Peyer's patch (tissue), 4 donors: ENCODE measurements at regions not wholly inside any gene's neighbourhood (a gene's known extent, or its start where the extent isn't known, plus 50 kb on each side); places are given as distances from the start of the nearest gene placed in this dataset.

ENCODE experiments used
- POLR2A ChIP-seq, 2 donors: fragments of 450-650 bp; IDR thresholded peaks; one replicate each; pipeline ENCODE4 v1.5.1; 2017; ENCODE audit warnings: antibody characterized with exemption in 2 of 2, mild to moderate bottlenecking in 2 of 2, moderate library complexity in 2 of 2
- TF ChIP-seq, protein P1 (sequence below), 6 experiments: fragments of 450-650 bp in 4 of 6; fragments of 200-600 bp in 2 of 6; sonication (generic) in 1 of 6; IDR thresholded peaks; one replicate each; pipeline ENCODE4 v1.5.1; 2017 to 2019; ENCODE audit warnings: antibody characterized with exemption in 6 of 6, mild to moderate bottlenecking in 3 of 6, moderate library complexity in 1 of 6

GRCh38 chr18:28791101-28791500 is 614.2 kb upstream of the CDH2 start:
- TF ChIP-seq, protein P1, sequence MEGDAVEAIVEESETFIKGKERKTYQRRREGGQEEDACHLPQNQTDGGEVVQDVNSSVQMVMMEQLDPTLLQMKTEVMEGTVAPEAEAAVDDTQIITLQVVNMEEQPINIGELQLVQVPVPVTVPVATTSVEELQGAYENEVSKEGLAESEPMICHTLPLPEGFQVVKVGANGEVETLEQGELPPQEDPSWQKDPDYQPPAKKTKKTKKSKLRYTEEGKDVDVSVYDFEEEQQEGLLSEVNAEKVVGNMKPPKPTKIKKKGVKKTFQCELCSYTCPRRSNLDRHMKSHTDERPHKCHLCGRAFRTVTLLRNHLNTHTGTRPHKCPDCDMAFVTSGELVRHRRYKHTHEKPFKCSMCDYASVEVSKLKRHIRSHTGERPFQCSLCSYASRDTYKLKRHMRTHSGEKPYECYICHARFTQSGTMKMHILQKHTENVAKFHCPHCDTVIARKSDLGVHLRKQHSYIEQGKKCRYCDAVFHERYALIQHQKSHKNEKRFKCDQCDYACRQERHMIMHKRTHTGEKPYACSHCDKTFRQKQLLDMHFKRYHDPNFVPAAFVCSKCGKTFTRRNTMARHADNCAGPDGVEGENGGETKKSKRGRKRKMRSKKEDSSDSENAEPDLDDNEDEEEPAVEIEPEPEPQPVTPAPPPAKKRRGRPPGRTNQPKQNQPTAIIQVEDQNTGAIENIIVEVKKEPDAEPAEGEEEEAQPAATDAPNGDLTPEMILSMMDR (IDR thresholded peaks at IDR 0.05): no peak
- TF ChIP-seq POLR2A (IDR thresholded peaks at IDR 0.05): no peak
